OCI-LY3 (cell line): ENCODE measurements at regions not wholly inside any gene's neighbourhood (a gene's known extent, or its start where the extent isn't known, plus 50 kb on each side); places are given as distances from the start of the nearest gene placed in this dataset.

ENCODE experiments used
- H2AFZ ChIP-seq: fragments of 200-600, 300-600 bp; shearing (Covaris generic); 2 replicates; pipeline ENCODE4 v1.6.0; 2014; ENCODE audit warnings: antibody characterized with exemption, low read depth, low read length
- H3K27ac ChIP-seq: fragments of 200-600, 300-600 bp; sonication (generic); 2 replicates; pipeline ENCODE4 v1.5.1; 2014; ENCODE audit warnings: mild to moderate bottlenecking, low read length, moderate library complexity, mixed read lengths
- H3K27me3 ChIP-seq: fragments of 200-600, 300-600 bp; sonication (generic); 2 replicates; pipeline ENCODE4 v1.6.1; 2014; ENCODE audit warnings: low read depth, low read length, mixed read lengths
- H3K36me3 ChIP-seq: fragments of 200-600, 300-600 bp; sonication (generic); replicated peaks from 2 replicates; pipeline ENCODE3; 2014; ENCODE audit warnings: low read depth, low read length, mixed read lengths
- H3K4me1 ChIP-seq: fragments of 300-600, 200-600 bp; sonication (generic); 2 replicates; pipeline ENCODE4 v1.6.1; 2014; ENCODE audit warnings: low read length, mixed read lengths
- H3K4me2 ChIP-seq: fragments of 200-600, 300-600 bp; sonication (generic); 2 replicates; pipeline ENCODE4 v1.6.1; 2014; ENCODE audit warnings: low read length, mixed read lengths
- H3K4me3 ChIP-seq: fragments of 300-600, 200-600 bp; sonication (generic); 2 replicates; pipeline ENCODE4 v1.5.1; 2014; ENCODE audit warnings: antibody characterized with exemption, mild to moderate bottlenecking, low read length, moderate library complexity
- H3K79me2 ChIP-seq: fragments of 300-600, 200-600 bp; shearing (Covaris generic); 2 replicates; pipeline ENCODE4 v1.6.1; 2014; ENCODE audit warnings: mild to moderate bottlenecking, low read length, mixed read lengths
- H3K9ac ChIP-seq: fragments of 300-600, 200-600 bp; shearing (Covaris generic); 2 replicates; pipeline ENCODE4 v1.6.0; 2014; ENCODE audit warnings: mild to moderate bottlenecking, low read length, moderate library complexity
- H3K9me3 ChIP-seq: fragments of 200-600, 300-600 bp; shearing (Covaris generic); 2 replicates; pipeline ENCODE4 v1.6.1; 2014; ENCODE audit warnings: low read length, mixed read lengths; ENCODE audit not compliant: insufficient read depth
- H4K20me1 ChIP-seq: fragments of 200-600, 300-600 bp; sonication (generic); 2 replicates; pipeline ENCODE4 v1.6.1; 2016; ENCODE audit warnings: low read length, mixed read lengths; ENCODE audit not compliant: insufficient read depth
- CTCF ChIP-seq: fragments of 200-600, 300-600 bp; sonication (generic); IDR thresholded peaks from 2 replicates; pipeline ENCODE4 v1.5.1; 2014; ENCODE audit warnings: antibody characterized with exemption, low read length, low read depth
- EZH2phosphoT487 ChIP-seq: fragments of 200-600 bp; shearing (Covaris generic); IDR thresholded peaks from 2 replicates; pipeline ENCODE4 v1.6.1; 2018; ENCODE audit warnings: antibody characterized with exemption, mixed run types, low read depth

- H3K4me1 ChIP-seq, result no peaks in the 10 kb centered on the region
- no peak overlapping the region for H3K4me2 ChIP-seq
- no peak overlapping the region for H2AFZ ChIP-seq
- H3K4me3 ChIP-seq, result no peak overlapping the region
- no peaks in the 10 kb centered on the region for H3K79me2 ChIP-seq
- H4K20me1 ChIP-seq, result no peaks in the 10 kb centered on the region
- H3K27me3 ChIP-seq, result peaks cover 9% of the 10 kb centered on the region; the same call in 1 of the 2 replicates
- no peaks in the 10 kb centered on the region for H3K9me3 ChIP-seq
- TF ChIP-seq CTCF (no peak), EZH2phosphoT487 (no peak)
- H3K27ac ChIP-seq, result no peak overlapping the region
- no peaks in the 10 kb centered on the region for H3K36me3 ChIP-seq
- no peak overlapping the region for H3K9ac ChIP-seq
Observed at GRCh38 chr22:47748957-47749356, 986.5 kb downstream of the TBC1D22A start.

DNA sequence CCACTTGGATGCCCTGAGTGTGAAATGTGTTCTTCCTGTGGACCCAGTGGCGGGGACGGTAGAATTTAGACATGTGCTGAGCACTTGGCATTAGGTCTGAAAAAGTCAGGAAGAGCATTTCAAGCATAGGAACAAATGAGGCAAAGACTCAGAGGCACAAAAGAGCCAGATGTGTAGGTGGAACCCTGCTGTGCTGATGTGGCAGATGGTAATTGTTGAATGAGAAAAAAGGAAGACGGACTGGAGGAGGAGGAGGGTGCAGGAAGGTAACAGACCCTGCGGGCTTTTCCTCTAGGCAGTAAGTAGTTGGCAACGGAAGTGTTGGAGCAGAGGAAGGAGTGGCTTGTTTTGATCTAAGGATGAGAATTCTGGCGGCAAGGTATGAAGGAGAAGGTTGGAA lies 985.8 kb downstream of the TBC1D22A start:
- no peaks in the 10 kb centered on the region for H3K9me3 ChIP-seq
- H3K4me1 ChIP-seq, result no peaks in the 10 kb centered on the region
- no peaks in the 10 kb centered on the region for H3K36me3 ChIP-seq
- H3K27me3 ChIP-seq, result peaks cover 9% of the 10 kb centered on the region; the same call in 1 of the 2 replicates
- H3K4me2 ChIP-seq, result no peak overlapping the region
- no peak overlapping the region for H3K9ac ChIP-seq
- no peak overlapping the region for H2AFZ ChIP-seq
- TF ChIP-seq EZH2phosphoT487 (no peak), CTCF (no peak)
- H4K20me1 ChIP-seq, result no peaks in the 10 kb centered on the region
- H3K79me2 ChIP-seq, result no peaks in the 10 kb centered on the region
- no peak overlapping the region for H3K4me3 ChIP-seq
- no peak overlapping the region for H3K27ac ChIP-seq

GRCh38 chr22:47740109-47740805 lies 977.8 kb downstream of the TBC1D22A start:
- H2AFZ ChIP-seq, result no peak overlapping the region
- no peaks in the 10 kb centered on the region for H3K4me1 ChIP-seq
- no peak for TF ChIP-seq CTCF
- no peak for TF ChIP-seq EZH2phosphoT487
- no peaks in the 10 kb centered on the region for H3K79me2 ChIP-seq
- no peak overlapping the region for H3K4me2 ChIP-seq
- no peak overlapping the region for H3K4me3 ChIP-seq
- no peaks in the 10 kb centered on the region for H3K36me3 ChIP-seq
- H3K9me3 ChIP-seq, result no peaks in the 10 kb centered on the region
- no peak overlapping the region for H3K27ac ChIP-seq
- no peaks in the 10 kb centered on the region for H4K20me1 ChIP-seq
- H3K9ac ChIP-seq, result no peak overlapping the region
- no peaks in the 10 kb centered on the region for H3K27me3 ChIP-seq

- no peak overlapping the region for H3K9ac ChIP-seq
- no peaks in the 10 kb centered on the region for H4K20me1 ChIP-seq
- no peak overlapping the region for H3K27ac ChIP-seq
- H3K4me2 ChIP-seq, result no peak overlapping the region
- no peaks in the 10 kb centered on the region for H3K27me3 ChIP-seq
- no peak overlapping the region for H2AFZ ChIP-seq
- TF ChIP-seq EZH2phosphoT487 (no peak), CTCF (no peak)
- no peaks in the 10 kb centered on the region for H3K79me2 ChIP-seq
- H3K9me3 ChIP-seq, result no peaks in the 10 kb centered on the region
- H3K4me3 ChIP-seq, result no peak overlapping the region
- no peaks in the 10 kb centered on the region for H3K36me3 ChIP-seq
- no peaks in the 10 kb centered on the region for H3K4me1 ChIP-seq
Observed at GRCh38 chr22:47739291-47740015, 977.0 kb downstream of the TBC1D22A start.
